Keratinocyte (primary cell): ENCODE measurements at regions not wholly inside any gene's neighbourhood (a gene's known extent, or its start where the extent isn't known, plus 50 kb on each side); places are given as distances from the start of the nearest gene placed in this dataset.

Experiments used
- DNase-seq: peaks from one replicate; pipeline ENCODE4 v3.0.0-alpha.2; 2011; ENCODE audit warnings: low read depth, missing footprints, low spot score
- FAIRE-seq: peaks from 2 replicates; lab custom pipeline; 2011; peaks lifted over from hg19 to GRCh38; lab: Jason Lieb, UNC
- H2AFZ ChIP-seq: 2 replicates; pipeline ENCODE4 v1.6.0; 2012; ENCODE audit warnings: low read length, control low read depth, inconsistent platforms; ENCODE audit not compliant: control insufficient read depth
- H3K27ac ChIP-seq: 2 replicates; pipeline ENCODE4 v1.5.1; 2011; ENCODE audit warnings: low read length; ENCODE audit not compliant: control insufficient read depth, insufficient read depth
- H3K27me3 ChIP-seq: 3 replicates; pipeline ENCODE4 v1.6.0; 2011; ENCODE audit warnings: low read length; ENCODE audit not compliant: control insufficient read depth, insufficient read depth; ENCODE audit errors: extremely low read depth
- H3K36me3 ChIP-seq, 2 experiments: 2 replicates in 1 of 2; 3 replicates in 1 of 2; pipeline ENCODE4 v1.5.1; 2011; ENCODE audit warnings: low read length in 2 of 2, mild to moderate bottlenecking in 1 of 2; ENCODE audit not compliant: control insufficient read depth in 2 of 2, insufficient read depth in 2 of 2; ENCODE audit errors: extremely low read depth in 1 of 2
- H3K4me1 ChIP-seq: 3 replicates; pipeline ENCODE4 v1.5.1; 2011; ENCODE audit warnings: low read length; ENCODE audit not compliant: control insufficient read depth, insufficient read depth; ENCODE audit errors: extremely low read depth
- H3K4me2 ChIP-seq: 3 replicates; pipeline ENCODE4 v1.6.0; 2011; ENCODE audit warnings: low read depth, low read length; ENCODE audit not compliant: control insufficient read depth, insufficient read depth; ENCODE audit errors: extremely low read depth
- H3K4me3 ChIP-seq, 3 experiments: fragments of 200-600 bp in 1 of 3; sonication (generic) in 1 of 3; 2 replicates in 2 of 3; 3 replicates in 1 of 3; pipeline ENCODE4 v1.5.1; 2011 to 2016; ENCODE audit warnings: low read length in 3 of 3, mild to moderate bottlenecking in 3 of 3, control low read depth in 2 of 3, inconsistent platforms in 1 of 3, low read depth in 1 of 3, mixed read lengths in 1 of 3, mixed run types in 1 of 3, moderate library complexity in 1 of 3; ENCODE audit not compliant: control insufficient read depth in 2 of 3, insufficient read depth in 2 of 3; ENCODE audit errors: extremely low read depth in 1 of 3
- H3K79me2 ChIP-seq: 2 replicates; pipeline ENCODE4 v1.6.0; 2012; ENCODE audit warnings: low read length; ENCODE audit not compliant: control insufficient read depth, insufficient read depth
- H3K9ac ChIP-seq: 3 replicates; pipeline ENCODE4 v1.6.0; 2011; ENCODE audit warnings: low read length; ENCODE audit not compliant: control insufficient read depth, insufficient read depth; ENCODE audit errors: extremely low read depth
- H3K9me1 ChIP-seq: 3 replicates; pipeline ENCODE4 v1.6.0; 2011; ENCODE audit warnings: low read length; ENCODE audit not compliant: control insufficient read depth, insufficient read depth; ENCODE audit errors: extremely low read depth
- H3K9me3 ChIP-seq: 2 replicates; pipeline ENCODE4 v1.5.1; 2012; ENCODE audit warnings: low read depth, low read length; ENCODE audit not compliant: control insufficient read depth
- H4K20me1 ChIP-seq: 3 replicates; pipeline ENCODE4 v1.6.0; 2011; ENCODE audit warnings: low read length; ENCODE audit not compliant: control insufficient read depth, insufficient read depth; ENCODE audit errors: extremely low read depth
- CTCF ChIP-seq, 3 experiments: IDR thresholded peaks in 1 of 3; conservative IDR thresholded peaks in 1 of 3; optimal IDR thresholded peaks in 1 of 3; 2 replicates in 2 of 3; 3 replicates in 1 of 3; pipeline versions ENCODE3 to v1.5.1; 2011; ENCODE audit warnings: low read length in 3 of 3, mild to moderate bottlenecking in 3 of 3, moderate library complexity in 2 of 3, control low read depth in 1 of 3, inconsistent platforms in 1 of 3; ENCODE audit not compliant: insufficient read depth in 2 of 3; ENCODE audit errors: extremely low read depth in 1 of 3
- EZH2 ChIP-seq: IDR thresholded peaks from one replicate; pipeline ENCODE4 v1.6.1; 2012; ENCODE audit warnings: inconsistent platforms, mild to moderate bottlenecking, low read length, moderate library complexity
- dilution Hi-C: fragments of 300-500 bp; cut with MboI; formaldehyde crosslinking; loops from one replicate; pipeline ENCODE4 v1.7.0; 2020; ENCODE audit warnings: low sequenced_read_pairs; ENCODE audit not compliant: extremely low pct_ligation_motif_present

- Histone ChIP-seq H3K36me3 (no peaks in the 10 kb centered on the region), H3K79me2 (no peaks in the 10 kb centered on the region), H3K9ac (no peak overlapping the region), H3K27ac (no peak overlapping the region), H3K4me3 (no peak overlapping the region), H3K9me1 (no peaks in the 10 kb centered on the region), H3K9me3 (no peaks in the 10 kb centered on the region), H3K4me1 (no peaks in the 10 kb centered on the region), H4K20me1 (no peaks in the 10 kb centered on the region), H3K27me3 (no peaks in the 10 kb centered on the region), H2AFZ (no peak overlapping the region), H3K4me2 (no peak overlapping the region)
- no peak for TF ChIP-seq CTCF (optimal IDR thresholded peaks at IDR 0.05 in 1 of 3, IDR thresholded peaks at IDR 0.05 in 1 of 3, conservative IDR thresholded peaks at IDR 0.05 in 1 of 3; ENCODE audit: extremely low read depth in 1 of 3, insufficient read depth in 2 of 3, low read length in 3 of 3)
- TF ChIP-seq EZH2, result no peak
- DNase-seq (no peak), FAIRE-seq (no peak)
- dilution Hi-C loops, result no loop called here
These were observed 321.1 kb upstream of the PLET1 start for GRCh38 chr11:112581747-112582146.

GRCh38 chr11:112582366-112582765 is 321.7 kb upstream of the PLET1 start:
- TF ChIP-seq EZH2 (no peak), CTCF (optimal IDR thresholded peaks at IDR 0.05 in 1 of 3, IDR thresholded peaks at IDR 0.05 in 1 of 3, conservative IDR thresholded peaks at IDR 0.05 in 1 of 3; ENCODE audit: extremely low read depth in 1 of 3, insufficient read depth in 2 of 3, low read length in 3 of 3) (no peak)
- H3K9me1 ChIP-seq, result no peaks in the 10 kb centered on the region
- H3K36me3 ChIP-seq, result no peaks in the 10 kb centered on the region
- no peak overlapping the region for H3K27ac ChIP-seq
- no peak for FAIRE-seq
- dilution Hi-C loops, result no loop called here
- H4K20me1 ChIP-seq, result no peaks in the 10 kb centered on the region
- no peaks in the 10 kb centered on the region for H3K27me3 ChIP-seq
- no peak overlapping the region for H3K4me3 ChIP-seq
- H3K4me1 ChIP-seq, result no peaks in the 10 kb centered on the region
- no peak overlapping the region for H3K9ac ChIP-seq
- H2AFZ ChIP-seq, result no peak overlapping the region
- DNase-seq, result no peak
- no peak overlapping the region for H3K4me2 ChIP-seq
- no peaks in the 10 kb centered on the region for H3K79me2 ChIP-seq
- no peaks in the 10 kb centered on the region for H3K9me3 ChIP-seq
